ENCODE measurements at regions not wholly inside any gene's neighbourhood (a gene's known extent, or its start where the extent isn't known, plus 50 kb on each side); places are given as distances from the start of the nearest gene placed in this dataset.
"Not testable (repeated sequence)": the region's sequence is repeated elsewhere in the genome, so short reads cannot be mapped to it uniquely, and the experiment has no call there.

GRCh38 chr14:23735394-23735793 lies 99.2 kb downstream of the DHRS2 start:
- peaks cover 1% of the 10 kb centered on the region for H3K27me3 Mint-ChIP-seq
- DNase-seq (no peak), ATAC-seq (ENCODE audit: low read depth) (no peak)
- no peaks in the 10 kb centered on the region for H3K79me2 ChIP-seq (ENCODE audit: control insufficient read depth, insufficient read depth, low read length)
- peaks cover 15% of the 10 kb centered on the region for H3K9me3 Mint-ChIP-seq (ENCODE audit: insufficient read depth)
- H2AFZ ChIP-seq (ENCODE audit: insufficient read depth, low read depth, low read length, poor library complexity, severe bottlenecking), result no peak overlapping the region
- H3K9me3 ChIP-seq (ENCODE audit: control extremely low read depth in 1 of 3, control insufficient read depth in 2 of 3, insufficient read depth in 1 of 3, low read length in 2 of 3), result peaks cover 0 to 5% (median 3%) of the 10 kb centered on the region in 3 donors
- TF ChIP-seq, protein P1, sequence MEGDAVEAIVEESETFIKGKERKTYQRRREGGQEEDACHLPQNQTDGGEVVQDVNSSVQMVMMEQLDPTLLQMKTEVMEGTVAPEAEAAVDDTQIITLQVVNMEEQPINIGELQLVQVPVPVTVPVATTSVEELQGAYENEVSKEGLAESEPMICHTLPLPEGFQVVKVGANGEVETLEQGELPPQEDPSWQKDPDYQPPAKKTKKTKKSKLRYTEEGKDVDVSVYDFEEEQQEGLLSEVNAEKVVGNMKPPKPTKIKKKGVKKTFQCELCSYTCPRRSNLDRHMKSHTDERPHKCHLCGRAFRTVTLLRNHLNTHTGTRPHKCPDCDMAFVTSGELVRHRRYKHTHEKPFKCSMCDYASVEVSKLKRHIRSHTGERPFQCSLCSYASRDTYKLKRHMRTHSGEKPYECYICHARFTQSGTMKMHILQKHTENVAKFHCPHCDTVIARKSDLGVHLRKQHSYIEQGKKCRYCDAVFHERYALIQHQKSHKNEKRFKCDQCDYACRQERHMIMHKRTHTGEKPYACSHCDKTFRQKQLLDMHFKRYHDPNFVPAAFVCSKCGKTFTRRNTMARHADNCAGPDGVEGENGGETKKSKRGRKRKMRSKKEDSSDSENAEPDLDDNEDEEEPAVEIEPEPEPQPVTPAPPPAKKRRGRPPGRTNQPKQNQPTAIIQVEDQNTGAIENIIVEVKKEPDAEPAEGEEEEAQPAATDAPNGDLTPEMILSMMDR (IDR thresholded peaks at IDR 0.05), result no peak
- no peak for TF ChIP-seq EZH2 (IDR thresholded peaks at IDR 0.05; ENCODE audit: borderline replicate concordance, insufficient read depth, low read depth, low read length, poor library complexity, severe bottlenecking)
- H3K4me1 ChIP-seq (ENCODE audit: control insufficient read depth in 2 of 2, insufficient read depth in 2 of 2, low read length in 2 of 2), result no peaks in the 10 kb centered on the region
- no peak overlapping the region for H3K4me3 ChIP-seq (ENCODE audit: control extremely low read depth in 1 of 5, extremely low read depth in 1 of 5, insufficient read depth in 1 of 5, low read depth in 2 of 5, low read length in 4 of 5)
- no peak overlapping the region for H3K4me2 ChIP-seq (replicated peaks; ENCODE audit: low read depth, low read length, poor library complexity, severe bottlenecking)
- intact Hi-C loops (cut with micrococcal nuclease), result no loop called here
- H3K27ac ChIP-seq (ENCODE audit: low read length in 2 of 2), result no peak overlapping the region
- ChIA-PET POLR2A (no interaction called here), CTCF (interaction anchor here (0.6 to 1.0 kb wide), 2 partner anchors 8 to 1513 kb away, joined by 3 read pairs; no protein-coding TSS in a partner anchor)
- H3K9ac ChIP-seq (ENCODE audit: low read length), result no peak overlapping the region
- no peak overlapping the region for H3K27ac Mint-ChIP-seq
- no peaks in the 10 kb centered on the region for H3K4me1 Mint-ChIP-seq
- no peaks in the 10 kb centered on the region for H3K36me3 ChIP-seq (replicated peaks in 1 of 2; ENCODE audit: control extremely low read depth in 1 of 2, control insufficient read depth in 1 of 2, extremely low read depth in 1 of 2, insufficient read depth in 2 of 2, low read length in 1 of 2)
- H4K20me1 ChIP-seq (ENCODE audit: control insufficient read depth, insufficient read depth, low read length, poor library complexity, severe bottlenecking), result no peaks in the 10 kb centered on the region
- H3K27me3 ChIP-seq (replicated peaks in 1 of 4; ENCODE audit: control extremely low read depth in 1 of 4, control insufficient read depth in 3 of 4, insufficient read depth in 4 of 4, low read length in 3 of 4), result no peaks in the 10 kb centered on the region
- no peak overlapping the region for H3K4me3 Mint-ChIP-seq

DNA sequence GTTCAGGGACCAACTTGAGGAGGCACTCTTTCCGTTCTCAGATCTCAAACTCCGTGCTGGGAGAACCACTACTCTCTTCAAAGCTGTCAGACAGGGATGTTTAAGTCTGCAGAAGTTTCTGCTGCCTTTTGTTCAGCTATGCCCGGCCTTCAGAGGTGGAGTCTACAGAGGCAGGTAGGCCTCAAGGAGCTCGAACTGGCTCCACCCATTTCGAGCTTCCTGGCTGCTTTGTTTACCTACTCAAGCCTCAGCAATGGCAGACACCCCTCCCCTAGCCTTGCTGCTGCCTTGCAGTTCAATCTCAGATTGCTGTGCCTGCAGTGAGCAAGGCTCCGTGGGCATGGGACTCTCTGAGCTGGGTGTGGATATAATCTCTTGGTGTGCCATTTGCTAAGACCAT lies 108.2 kb downstream of the DHRS2 start:
- H3K4me2 ChIP-seq (replicated peaks; ENCODE audit: low read depth, low read length, poor library complexity, severe bottlenecking); H3K9me3 ChIP-seq (ENCODE audit: control extremely low read depth in 1 of 3, control insufficient read depth in 2 of 3, insufficient read depth in 1 of 3, low read length in 2 of 3); H3K9ac ChIP-seq (ENCODE audit: low read length); H3K27me3 ChIP-seq (replicated peaks in 1 of 4; ENCODE audit: control extremely low read depth in 1 of 4, control insufficient read depth in 3 of 4, insufficient read depth in 4 of 4, low read length in 3 of 4); H3K4me3 Mint-ChIP-seq; H3K79me2 ChIP-seq (ENCODE audit: control insufficient read depth, insufficient read depth, low read length); CTCF ChIA-PET; H3K9me3 Mint-ChIP-seq (ENCODE audit: insufficient read depth); POLR2A ChIA-PET; H3K27ac Mint-ChIP-seq; H3K27ac ChIP-seq (ENCODE audit: low read length in 2 of 2); intact Hi-C loops (cut with micrococcal nuclease); H3K4me1 Mint-ChIP-seq; ATAC-seq (ENCODE audit: low read depth); H4K20me1 ChIP-seq (ENCODE audit: control insufficient read depth, insufficient read depth, low read length, poor library complexity, severe bottlenecking); H3K4me1 ChIP-seq (ENCODE audit: control insufficient read depth in 2 of 2, insufficient read depth in 2 of 2, low read length in 2 of 2); H3K4me3 ChIP-seq (ENCODE audit: control extremely low read depth in 1 of 5, extremely low read depth in 1 of 5, insufficient read depth in 1 of 5, low read depth in 2 of 5, low read length in 4 of 5); H2AFZ ChIP-seq (ENCODE audit: insufficient read depth, low read depth, low read length, poor library complexity, severe bottlenecking); H3K36me3 ChIP-seq (replicated peaks in 1 of 2; ENCODE audit: control extremely low read depth in 1 of 2, control insufficient read depth in 1 of 2, extremely low read depth in 1 of 2, insufficient read depth in 2 of 2, low read length in 1 of 2); DNase-seq: not testable (repeated sequence)
- 72% methylated on average over 6 of the region's 6 CpGs for WGBS (ENCODE audit: insufficient coverage)
- H3K27me3 Mint-ChIP-seq, result peaks cover 20% of the 10 kb centered on the region

All from B cell (primary cell).